Kidney (tissue), 13 donors: ENCODE measurements at regions not wholly inside any gene's neighbourhood (a gene's known extent, or its start where the extent isn't known, plus 50 kb on each side); places are given as distances from the start of the nearest gene placed in this dataset.

Source experiments
- DNase-seq, 5 donors: peaks; one replicate each; pipeline ENCODE4 v3.0.0-alpha.2; 2013 to 2020
- FAIRE-seq: peaks from 2 replicates; lab custom pipeline; 2012; peaks lifted over from hg19 to GRCh38; lab: Jason Lieb, UNC
- H3K27ac ChIP-seq, 2 donors: one replicate each; pipeline ENCODE4 v1.7.0; 2013; ENCODE audit warnings: low read depth in 2 of 2, low read length in 2 of 2, inconsistent platforms in 1 of 2
- H3K27me3 ChIP-seq: one replicate; pipeline ENCODE4 v1.7.1; 2013; ENCODE audit warnings: low read length, inconsistent platforms; ENCODE audit not compliant: control insufficient read depth, insufficient read depth
- H3K36me3 ChIP-seq, 3 donors: one replicate each; pipeline versions ENCODE4 v1.7.0 to v1.7.1; 2013; ENCODE audit warnings: low read length in 3 of 3, control low read depth in 1 of 3, inconsistent platforms in 1 of 3; ENCODE audit not compliant: insufficient read depth in 3 of 3, control insufficient read depth in 2 of 3
- H3K4me1 ChIP-seq, 3 donors: one replicate each; pipeline versions ENCODE4 v1.7.0 to v1.7.1; 2013; ENCODE audit warnings: low read length in 3 of 3, inconsistent platforms in 1 of 3, low read depth in 1 of 3; ENCODE audit not compliant: control insufficient read depth in 2 of 3, insufficient read depth in 2 of 3
- H3K4me3 ChIP-seq, 3 donors: one replicate each; pipeline versions ENCODE4 v1.7.0 to v1.8.1; 2013; ENCODE audit warnings: low read length in 3 of 3, control low read depth in 1 of 3, inconsistent platforms in 1 of 3
- H3K9ac ChIP-seq, 3 donors: one replicate each; pipeline versions ENCODE4 v1.7.0 to v1.7.1; 2013; ENCODE audit warnings: low read length in 3 of 3, control low read depth in 1 of 3, inconsistent platforms in 1 of 3
- H3K9me3 ChIP-seq, 3 donors: one replicate each; pipeline versions ENCODE4 v1.7.0 to v1.7.1; 2013; ENCODE audit warnings: low read length in 3 of 3, control low read depth in 1 of 3, inconsistent platforms in 1 of 3; ENCODE audit not compliant: control insufficient read depth in 2 of 3, insufficient read depth in 1 of 3
- intact Hi-C: fragments of 100-400 bp; cut with DNase I; formaldehyde crosslinking; loops from one replicate; pipeline ENCODE4 v1.11.1; 2022
- TF ChIP-seq, protein P1 (sequence below): IDR thresholded peaks from 3 replicates; pipeline ENCODE4 v1.5.1; 2012; ENCODE audit warnings: mild to moderate bottlenecking, moderate library complexity, borderline replicate concordance; ENCODE audit not compliant: insufficient read depth; ENCODE audit errors: extremely low read depth
- donor health status: control.
- donor health status: control.
- donor health status: control.
- donor health status: control.
- donor health status: control.
- donor health status: DM: yes; HTN: yes; CAD: no.
- donor health status: Normal renal cell carcinoma (clear cell type).

GRCh38 chr15:62519900-62520299 lies 354.8 kb upstream of the C2CD4B start:
- DNase-seq (no peak), FAIRE-seq (no peak)
- Histone ChIP-seq H3K9me3 (no peaks in the 10 kb centered on the region), H3K27ac (no peak overlapping the region), H3K9ac (no peak overlapping the region), H3K36me3 (no peaks in the 10 kb centered on the region), H3K4me1 (peaks cover 0 to 5% (median 0%) of the 10 kb centered on the region in 3 donors), H3K27me3 (no peaks in the 10 kb centered on the region), H3K4me3 (no peak overlapping the region)
- TF ChIP-seq, protein P1, sequence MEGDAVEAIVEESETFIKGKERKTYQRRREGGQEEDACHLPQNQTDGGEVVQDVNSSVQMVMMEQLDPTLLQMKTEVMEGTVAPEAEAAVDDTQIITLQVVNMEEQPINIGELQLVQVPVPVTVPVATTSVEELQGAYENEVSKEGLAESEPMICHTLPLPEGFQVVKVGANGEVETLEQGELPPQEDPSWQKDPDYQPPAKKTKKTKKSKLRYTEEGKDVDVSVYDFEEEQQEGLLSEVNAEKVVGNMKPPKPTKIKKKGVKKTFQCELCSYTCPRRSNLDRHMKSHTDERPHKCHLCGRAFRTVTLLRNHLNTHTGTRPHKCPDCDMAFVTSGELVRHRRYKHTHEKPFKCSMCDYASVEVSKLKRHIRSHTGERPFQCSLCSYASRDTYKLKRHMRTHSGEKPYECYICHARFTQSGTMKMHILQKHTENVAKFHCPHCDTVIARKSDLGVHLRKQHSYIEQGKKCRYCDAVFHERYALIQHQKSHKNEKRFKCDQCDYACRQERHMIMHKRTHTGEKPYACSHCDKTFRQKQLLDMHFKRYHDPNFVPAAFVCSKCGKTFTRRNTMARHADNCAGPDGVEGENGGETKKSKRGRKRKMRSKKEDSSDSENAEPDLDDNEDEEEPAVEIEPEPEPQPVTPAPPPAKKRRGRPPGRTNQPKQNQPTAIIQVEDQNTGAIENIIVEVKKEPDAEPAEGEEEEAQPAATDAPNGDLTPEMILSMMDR, result no peak
- intact Hi-C loops, result no loop called here

GRCh38 chr15:62520887-62521286 lies 355.8 kb upstream of the C2CD4B start:
- no peaks in the 10 kb centered on the region for H3K27me3 ChIP-seq
- TF ChIP-seq, protein P1, result no peak
- no peak for FAIRE-seq
- no peak for DNase-seq
- H3K4me3 ChIP-seq, result no peak overlapping the region
- no peak overlapping the region for H3K27ac ChIP-seq
- H3K9ac ChIP-seq, result no peak overlapping the region
- no peaks in the 10 kb centered on the region for H3K9me3 ChIP-seq
- peaks cover 0 to under 1% (median 0%) of the 10 kb centered on the region in 3 donors for H3K4me1 ChIP-seq
- no peaks in the 10 kb centered on the region for H3K36me3 ChIP-seq
- intact Hi-C loops, result no loop called here

DNA sequence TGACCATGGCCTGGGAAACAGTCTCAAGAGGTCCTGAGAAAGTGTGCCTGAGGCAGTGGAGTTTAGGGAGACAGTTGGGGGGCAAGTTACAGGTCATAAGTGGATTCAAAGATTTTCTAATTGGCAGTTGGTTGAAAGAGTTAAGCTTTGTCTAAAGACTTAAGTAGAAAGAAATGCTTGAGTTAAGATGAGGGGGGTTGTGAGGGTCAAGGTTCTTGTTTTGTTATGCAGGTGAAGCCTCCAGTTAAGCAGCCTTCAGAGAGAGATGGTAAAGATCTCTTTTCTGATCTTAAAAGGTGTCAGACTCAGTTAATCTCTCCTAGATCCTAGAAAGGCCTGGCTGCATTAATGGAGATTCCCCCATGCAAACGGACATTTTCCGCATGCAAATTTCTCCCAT lies 356.3 kb upstream of the C2CD4B start:
- H3K9ac ChIP-seq, result no peak overlapping the region
- no peak overlapping the region for H3K4me3 ChIP-seq
- no peak overlapping the region for H3K27ac ChIP-seq
- H3K4me1 ChIP-seq, result no peaks in the 10 kb centered on the region
- TF ChIP-seq, protein P1, result no peak
- no peak for DNase-seq
- no peak for FAIRE-seq
- no peaks in the 10 kb centered on the region for H3K27me3 ChIP-seq
- intact Hi-C loops, result no loop called here
- no peaks in the 10 kb centered on the region for H3K36me3 ChIP-seq
- H3K9me3 ChIP-seq, result no peaks in the 10 kb centered on the region

- H3K9ac ChIP-seq, result no peak overlapping the region
- FAIRE-seq, result no peak
- H3K4me3 ChIP-seq, result no peak overlapping the region
- intact Hi-C loops, result no loop called here
- H3K4me1 ChIP-seq, result no peaks in the 10 kb centered on the region
- H3K9me3 ChIP-seq, result no peaks in the 10 kb centered on the region
- H3K27me3 ChIP-seq, result no peaks in the 10 kb centered on the region
- DNase-seq, result no peak
- no peak overlapping the region for H3K27ac ChIP-seq
- TF ChIP-seq, protein P1, result no peak
- H3K36me3 ChIP-seq, result no peaks in the 10 kb centered on the region
These were observed 359.8 kb upstream of the C2CD4B start for GRCh38 chr15:62524848-62525247.
